HG03095 (cell line): ENCODE measurements at regions not wholly inside any gene's neighbourhood (a gene's known extent, or its start where the extent isn't known, plus 50 kb on each side); places are given as distances from the start of the nearest gene placed in this dataset.
"Not testable (repeated sequence)": the region's sequence is repeated elsewhere in the genome, so short reads cannot be mapped to it uniquely, and the experiment has no call there.

Source experiments
- ATAC-seq: cut with Tn5 transposase; IDR thresholded peaks from one replicate; pipeline ENCODE4 v1.9.1; 2021; ENCODE audit warnings: moderate library complexity; ENCODE audit not compliant: unreplicated experiment

GRCh38 chr13:60214213-60215055, 50.7 kb upstream of the DIAPH3 start:
- ATAC-seq, result no peak

- no peak for ATAC-seq
Observed at GRCh38 chr13:60220072-60220471, 56.3 kb upstream of the DIAPH3 start.

- no peak for ATAC-seq
Observed at GRCh38 chr13:60221581-60221980, 57.9 kb upstream of the DIAPH3 start.

GRCh38 chr13:60226507-60226906, 62.8 kb upstream of the DIAPH3 start:
- no peak for ATAC-seq

- no peak for ATAC-seq
Observed at GRCh38 chr13:60227158-60227557, 63.4 kb upstream of the DIAPH3 start.

GRCh38 chr13:60229708-60230272, 66.1 kb upstream of the DIAPH3 start:
- ATAC-seq, result peak; percentile 42

- peak; percentile 81 for ATAC-seq
Observed at GRCh38 chr13:60230593-60230992, 66.9 kb upstream of the DIAPH3 start.

- ATAC-seq, result no peak
Observed at GRCh38 chr13:60242043-60242595, 78.4 kb upstream of the DIAPH3 start.

- no peak for ATAC-seq
Observed at GRCh38 chr13:60244381-60244780, 80.7 kb upstream of the DIAPH3 start.

- not testable (repeated sequence) for ATAC-seq
Observed at GRCh38 chr13:60251419-60251818, 87.7 kb upstream of the DIAPH3 start.

- ATAC-seq, result no peak
Observed at GRCh38 chr13:60258349-60258748, 94.6 kb upstream of the DIAPH3 start.

GRCh38 chr13:60260440-60260839, 96.7 kb upstream of the DIAPH3 start:
- ATAC-seq, result no peak

GRCh38 chr13:60261432-60262351, 98.0 kb upstream of the DIAPH3 start:
- no peak for ATAC-seq

- no peak for ATAC-seq
Observed at GRCh38 chr13:60265566-60265965, 101.8 kb upstream of the DIAPH3 start.

- ATAC-seq, result peak; percentile 79
Observed at GRCh38 chr13:60267498-60268202, 103.9 kb upstream of the DIAPH3 start.

GRCh38 chr13:60268203-60268555, 104.5 kb upstream of the DIAPH3 start:
- no peak for ATAC-seq

GRCh38 chr13:60273971-60274527, 110.3 kb upstream of the DIAPH3 start:
- no peak for ATAC-seq

- ATAC-seq, result no peak
Observed at GRCh38 chr13:60274655-60275054, 110.9 kb upstream of the DIAPH3 start.

GRCh38 chr13:60275208-60275607, 111.5 kb upstream of the DIAPH3 start:
- ATAC-seq, result no peak

- not testable (repeated sequence) for ATAC-seq
Observed at GRCh38 chr13:60280524-60280923, 116.5 kb upstream of the TDRD3 start.
